Osteocyte (in vitro differentiated cells): ENCODE measurements at regions not wholly inside any gene's neighbourhood (a gene's known extent, or its start where the extent isn't known, plus 50 kb on each side); places are given as distances from the start of the nearest gene placed in this dataset.

Source experiments
- DNase-seq: peaks from one replicate; pipeline ENCODE4 v3.0.0; 2021; ENCODE audit warnings: mixed read lengths; ENCODE audit not compliant: unreplicated experiment; ENCODE audit errors: extremely low spot score
- H3K27ac Mint-ChIP-seq: one replicate; pipeline ENCODE4 v1.8.0; 2021; ENCODE audit warnings: mild to moderate bottlenecking, mixed read lengths; ENCODE audit not compliant: unreplicated experiment
- H3K27me3 Mint-ChIP-seq: one replicate; pipeline ENCODE4 v1.8.0; 2021; ENCODE audit warnings: mixed read lengths; ENCODE audit not compliant: unreplicated experiment
- H3K36me3 Mint-ChIP-seq: one replicate; pipeline ENCODE4 v1.8.0; 2021; ENCODE audit warnings: mixed read lengths; ENCODE audit not compliant: unreplicated experiment
- H3K4me1 Mint-ChIP-seq: one replicate; pipeline ENCODE4 v1.8.0; 2021; ENCODE audit warnings: mixed read lengths; ENCODE audit not compliant: unreplicated experiment
- H3K4me3 Mint-ChIP-seq: one replicate; pipeline ENCODE4 v1.8.0; 2021; ENCODE audit warnings: mild to moderate bottlenecking, moderate library complexity, mixed read lengths; ENCODE audit not compliant: unreplicated experiment
- H3K9me3 Mint-ChIP-seq: one replicate; pipeline ENCODE4 v1.8.0; 2021; ENCODE audit warnings: mixed read lengths; ENCODE audit not compliant: unreplicated experiment
- CTCF ChIP-seq: fragments of 200-600 bp; sonication (generic); IDR thresholded peaks from 2 replicates; pipeline ENCODE4 v1.5.0; 2021; ENCODE audit warnings: antibody characterized with exemption, mild to moderate bottlenecking, moderate library complexity

DNA sequence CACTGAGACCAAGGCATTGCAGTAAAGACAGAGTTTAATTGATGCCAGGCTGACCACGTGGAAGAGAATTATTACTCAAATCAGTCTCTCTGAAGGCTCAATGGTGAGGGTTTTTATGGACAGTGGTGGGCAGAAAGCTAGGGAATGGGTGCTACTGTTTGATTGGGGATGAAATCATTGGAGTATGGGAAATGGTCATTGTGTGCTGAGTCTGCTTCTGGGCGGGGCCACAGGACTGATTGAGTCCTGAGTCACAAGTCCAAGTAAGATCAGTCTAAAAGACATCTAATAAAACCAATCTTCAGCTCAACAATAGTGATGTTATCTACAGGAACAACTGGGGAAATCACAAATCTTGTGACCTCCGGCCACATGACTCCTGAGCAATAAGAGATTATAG lies 868.4 kb downstream of the SORCS3 start:
- no peak overlapping the region for H3K4me3 Mint-ChIP-seq
- H3K9me3 Mint-ChIP-seq = peaks cover 13% of the 10 kb centered on the region
- H3K36me3 Mint-ChIP-seq = no peaks in the 10 kb centered on the region
- no peak for TF ChIP-seq CTCF
- DNase-seq = no peak
- no peaks in the 10 kb centered on the region for H3K27me3 Mint-ChIP-seq
- H3K4me1 Mint-ChIP-seq = no peaks in the 10 kb centered on the region
- no peak overlapping the region for H3K27ac Mint-ChIP-seq

GRCh38 chr10:105506262-105506661 lies 865.2 kb downstream of the SORCS3 start:
- no peak overlapping the region for H3K4me3 Mint-ChIP-seq
- no peaks in the 10 kb centered on the region for H3K4me1 Mint-ChIP-seq
- H3K27ac Mint-ChIP-seq = no peak overlapping the region
- H3K36me3 Mint-ChIP-seq = no peaks in the 10 kb centered on the region
- H3K27me3 Mint-ChIP-seq = no peaks in the 10 kb centered on the region
- H3K9me3 Mint-ChIP-seq = peaks cover 9% of the 10 kb centered on the region
- TF ChIP-seq CTCF = no peak
- DNase-seq = no peak

DNA sequence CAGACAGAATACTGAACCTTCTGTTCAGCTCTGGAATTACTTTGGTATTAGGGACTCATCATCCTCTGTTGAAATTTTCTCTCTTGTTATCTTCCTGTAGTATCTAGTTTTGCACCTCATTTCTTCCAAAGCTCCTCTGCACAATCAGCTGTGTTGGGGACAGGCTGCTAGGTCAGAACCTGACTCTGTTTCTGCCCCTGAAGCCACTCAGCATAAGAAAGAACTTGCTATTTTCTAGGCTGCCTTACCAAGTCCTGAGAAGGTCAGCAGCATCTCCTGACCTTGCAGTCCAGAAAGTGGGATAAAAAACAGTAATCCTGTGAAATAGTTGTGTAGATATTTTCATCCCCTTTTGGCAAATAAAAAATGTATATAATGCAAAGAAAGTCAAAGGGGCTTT lies 862.6 kb downstream of the SORCS3 start:
- H3K4me3 Mint-ChIP-seq = no peak overlapping the region
- no peaks in the 10 kb centered on the region for H3K4me1 Mint-ChIP-seq
- peaks cover 3% of the 10 kb centered on the region for H3K9me3 Mint-ChIP-seq
- H3K27ac Mint-ChIP-seq = no peak overlapping the region
- H3K27me3 Mint-ChIP-seq = no peaks in the 10 kb centered on the region
- TF ChIP-seq CTCF = no peak
- no peaks in the 10 kb centered on the region for H3K36me3 Mint-ChIP-seq
- DNase-seq = no peak

DNA sequence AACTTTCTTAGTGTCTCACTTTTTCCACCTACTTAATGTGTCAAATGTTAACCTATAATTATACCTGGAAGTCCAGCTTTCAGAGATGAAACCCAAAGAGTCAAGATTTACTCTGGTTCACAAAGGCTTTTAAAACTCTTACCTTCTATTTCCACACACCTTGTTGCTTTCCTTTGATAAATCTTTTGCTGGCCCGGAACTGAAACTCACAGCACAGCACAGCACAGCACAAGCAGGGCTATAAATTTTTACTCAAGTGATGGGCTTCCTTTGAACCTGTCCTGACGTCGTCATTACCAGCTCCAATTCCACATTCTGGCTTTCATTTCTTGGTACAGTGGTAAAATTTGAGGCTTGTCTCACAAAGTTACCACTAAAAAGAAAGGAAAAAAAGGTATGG lies 861.0 kb downstream of the SORCS3 start:
- no peak for TF ChIP-seq CTCF

GRCh38 chr10:105494944-105495343 lies 853.9 kb downstream of the SORCS3 start:
- Mint-ChIP-seq H3K27ac (no peak overlapping the region), H3K27me3 (no peaks in the 10 kb centered on the region), H3K36me3 (no peaks in the 10 kb centered on the region), H3K4me3 (no peak overlapping the region), H3K9me3 (peaks cover 28% of the 10 kb centered on the region), H3K4me1 (no peaks in the 10 kb centered on the region)
- DNase-seq = no peak
- TF ChIP-seq CTCF = no peak

More for the DNA sequence above, 861.0 kb downstream of the SORCS3 start:
- no peaks in the 10 kb centered on the region for H3K4me1 Mint-ChIP-seq
- peaks cover 14% of the 10 kb centered on the region for H3K9me3 Mint-ChIP-seq
- no peaks in the 10 kb centered on the region for H3K27me3 Mint-ChIP-seq
- no peak overlapping the region for H3K4me3 Mint-ChIP-seq
- H3K27ac Mint-ChIP-seq = no peak overlapping the region
- DNase-seq = no peak
- no peaks in the 10 kb centered on the region for H3K36me3 Mint-ChIP-seq
